Liver (tissue), 8 donors: ENCODE measurements at regions not wholly inside any gene's neighbourhood (a gene's known extent, or its start where the extent isn't known, plus 50 kb on each side); places are given as distances from the start of the nearest gene placed in this dataset.

Experiments used
- DNase-seq: peaks from one replicate; pipeline ENCODE4 v3.0.0-alpha.2; 2017; ENCODE audit warnings: low spot score
- H3K27ac ChIP-seq, 2 donors: one replicate each; pipeline ENCODE4 v1.7.0; 2013; ENCODE audit warnings: inconsistent platforms in 2 of 2, low read length in 2 of 2, control low read depth in 1 of 2, low read depth in 1 of 2, mild to moderate bottlenecking in 1 of 2
- H3K27me3 ChIP-seq, 4 donors: one replicate each; pipeline versions ENCODE4 v1.6.1 to v1.7.0; 2013; ENCODE audit warnings: low read length in 3 of 4, inconsistent platforms in 1 of 4, mild to moderate bottlenecking in 1 of 4, moderate library complexity in 1 of 4; ENCODE audit not compliant: control insufficient read depth in 4 of 4, insufficient read depth in 4 of 4
- H3K36me3 ChIP-seq, 4 donors: one replicate each; pipeline versions ENCODE4 v1.6.1 to v1.7.0; 2013; ENCODE audit warnings: low read length in 3 of 4, mild to moderate bottlenecking in 3 of 4, low read depth in 1 of 4, moderate library complexity in 1 of 4; ENCODE audit not compliant: control insufficient read depth in 4 of 4, insufficient read depth in 3 of 4
- H3K4me1 ChIP-seq, 4 donors: one replicate each; pipeline versions ENCODE4 v1.6.1 to v1.7.0; 2013; ENCODE audit warnings: low read length in 3 of 4, mild to moderate bottlenecking in 3 of 4, moderate library complexity in 1 of 4; ENCODE audit not compliant: control insufficient read depth in 4 of 4, insufficient read depth in 4 of 4
- H3K4me3 ChIP-seq, 3 donors: one replicate each; pipeline versions ENCODE4 v1.6.1 to v1.7.0; 2013; ENCODE audit warnings: low read length in 3 of 3, control low read depth in 1 of 3, low read depth in 1 of 3, mild to moderate bottlenecking in 1 of 3
- H3K9ac ChIP-seq, 2 donors: one replicate each; pipeline ENCODE4 v1.7.0; 2013; ENCODE audit warnings: low read length in 2 of 2, mild to moderate bottlenecking in 2 of 2, moderate library complexity in 2 of 2, control low read depth in 1 of 2, low read depth in 1 of 2
- H3K9me3 ChIP-seq, 4 donors: one replicate each; pipeline versions ENCODE4 v1.6.1 to v1.7.0; 2013; ENCODE audit warnings: low read length in 3 of 4; ENCODE audit not compliant: control insufficient read depth in 4 of 4
- FOXA1 ChIP-seq: IDR thresholded peaks from 2 replicates; pipeline ENCODE4 v1.6.1; 2016; ENCODE audit warnings: antibody characterized with exemption
- GABPA ChIP-seq, 2 donors: IDR thresholded peaks in 1 of 2; conservative IDR thresholded peaks in 1 of 2; 2 replicates each; pipeline ENCODE4 v1.6.1; 2016; ENCODE audit warnings: antibody characterized with exemption in 2 of 2, mild to moderate bottlenecking in 1 of 2, moderate library complexity in 1 of 2
- HNF4A ChIP-seq, 2 donors: conservative IDR thresholded peaks; 2 replicates each; pipeline ENCODE4 v1.6.1; 2016; ENCODE audit warnings: antibody characterized with exemption in 2 of 2, mild to moderate bottlenecking in 2 of 2
- HNF4G ChIP-seq: IDR thresholded peaks from 2 replicates; pipeline ENCODE4 v1.6.1; 2016; ENCODE audit warnings: antibody characterized with exemption
- JUND ChIP-seq, 2 donors: IDR thresholded peaks; 2 replicates each; pipeline ENCODE4 v1.6.1; 2016; ENCODE audit warnings: antibody characterized with exemption in 2 of 2
- RXRA ChIP-seq, 2 donors: IDR thresholded peaks; 2 replicates each; pipeline ENCODE4 v1.6.1; 2017 to 2018; ENCODE audit warnings: antibody characterized with exemption in 2 of 2, mild to moderate bottlenecking in 1 of 2
- SP1 ChIP-seq: IDR thresholded peaks from 2 replicates; pipeline ENCODE4 v1.6.1; 2018; ENCODE audit warnings: antibody characterized with exemption, mild to moderate bottlenecking
- YY1 ChIP-seq: IDR thresholded peaks from 2 replicates; pipeline ENCODE4 v1.6.1; 2016; ENCODE audit warnings: antibody characterized with exemption, mild to moderate bottlenecking
- WGBS: extraction: QIAGEN DNeasy Blood & Tissue Kit; methylation state at CpG from one replicate; pipeline ENCODE4 v1.1.7; 2013; 5-methylcytosine and 5-hydroxymethylcytosine counted together
- TF ChIP-seq, protein P1 (sequence below): fragments of 150-350 bp; IDR thresholded peaks from 2 replicates; pipeline ENCODE4 v1.5.1; 2017; ENCODE audit warnings: improper control_type of control experiment, low read depth, low read length; ENCODE audit not compliant: missing input control
- TF ChIP-seq, protein P2 (sequence below): IDR thresholded peaks from 2 replicates; pipeline ENCODE4 v1.6.1; 2016; ENCODE audit warnings: antibody characterized with exemption, mild to moderate bottlenecking
- TF ChIP-seq, protein P3 (sequence below): IDR thresholded peaks from 2 replicates; pipeline ENCODE4 v1.6.1; 2016; ENCODE audit warnings: antibody characterized with exemption
- donor health status: healthy.
- donor health status: healthy.
- donor health status: healthy.
- donor health status: healthy.
- donor health status: healthy.

GRCh38 chr10:33483124-33483815 lies 148.8 kb upstream of the NRP1 start:
- 74% methylated on average over 5 of the region's 5 CpGs for WGBS
- Histone ChIP-seq H3K4me1 (no peaks in the 10 kb centered on the region), H3K27ac (no peak overlapping the region), H3K9me3 (no peaks in the 10 kb centered on the region), H3K4me3 (no peak overlapping the region), H3K9ac (no peak overlapping the region), H3K27me3 (no peaks in the 10 kb centered on the region), H3K36me3 (no peaks in the 10 kb centered on the region)
- no peak for DNase-seq
- TF ChIP-seq, protein P1, sequence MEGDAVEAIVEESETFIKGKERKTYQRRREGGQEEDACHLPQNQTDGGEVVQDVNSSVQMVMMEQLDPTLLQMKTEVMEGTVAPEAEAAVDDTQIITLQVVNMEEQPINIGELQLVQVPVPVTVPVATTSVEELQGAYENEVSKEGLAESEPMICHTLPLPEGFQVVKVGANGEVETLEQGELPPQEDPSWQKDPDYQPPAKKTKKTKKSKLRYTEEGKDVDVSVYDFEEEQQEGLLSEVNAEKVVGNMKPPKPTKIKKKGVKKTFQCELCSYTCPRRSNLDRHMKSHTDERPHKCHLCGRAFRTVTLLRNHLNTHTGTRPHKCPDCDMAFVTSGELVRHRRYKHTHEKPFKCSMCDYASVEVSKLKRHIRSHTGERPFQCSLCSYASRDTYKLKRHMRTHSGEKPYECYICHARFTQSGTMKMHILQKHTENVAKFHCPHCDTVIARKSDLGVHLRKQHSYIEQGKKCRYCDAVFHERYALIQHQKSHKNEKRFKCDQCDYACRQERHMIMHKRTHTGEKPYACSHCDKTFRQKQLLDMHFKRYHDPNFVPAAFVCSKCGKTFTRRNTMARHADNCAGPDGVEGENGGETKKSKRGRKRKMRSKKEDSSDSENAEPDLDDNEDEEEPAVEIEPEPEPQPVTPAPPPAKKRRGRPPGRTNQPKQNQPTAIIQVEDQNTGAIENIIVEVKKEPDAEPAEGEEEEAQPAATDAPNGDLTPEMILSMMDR: no peak

- Histone ChIP-seq H3K27me3 (no peaks in the 10 kb centered on the region), H3K36me3 (no peaks in the 10 kb centered on the region), H3K9ac (no peak overlapping the region), H3K4me3 (no peak overlapping the region), H3K4me1 (peaks cover 0 to 3% (median 0%) of the 10 kb centered on the region in 4 donors), H3K9me3 (no peaks in the 10 kb centered on the region), H3K27ac (no peak overlapping the region)
- 88% methylated on average over 5 of the region's 5 CpGs for WGBS
- no peak for DNase-seq
- TF ChIP-seq, protein P1: no peak
- TF ChIP-seq GABPA (IDR thresholded peaks at IDR 0.05 in 1 of 2, conservative IDR thresholded peaks at IDR 0.05 in 1 of 2) (no peak), JUND (IDR thresholded peaks at IDR 0.05) (no peak), HNF4A (conservative IDR thresholded peaks at IDR 0.05) (no peak), YY1 (no peak), FOXA1 (no peak), RXRA (IDR thresholded peaks at IDR 0.05) (no peak), SP1 (no peak), HNF4G (no peak)
- TF ChIP-seq, protein P2, sequence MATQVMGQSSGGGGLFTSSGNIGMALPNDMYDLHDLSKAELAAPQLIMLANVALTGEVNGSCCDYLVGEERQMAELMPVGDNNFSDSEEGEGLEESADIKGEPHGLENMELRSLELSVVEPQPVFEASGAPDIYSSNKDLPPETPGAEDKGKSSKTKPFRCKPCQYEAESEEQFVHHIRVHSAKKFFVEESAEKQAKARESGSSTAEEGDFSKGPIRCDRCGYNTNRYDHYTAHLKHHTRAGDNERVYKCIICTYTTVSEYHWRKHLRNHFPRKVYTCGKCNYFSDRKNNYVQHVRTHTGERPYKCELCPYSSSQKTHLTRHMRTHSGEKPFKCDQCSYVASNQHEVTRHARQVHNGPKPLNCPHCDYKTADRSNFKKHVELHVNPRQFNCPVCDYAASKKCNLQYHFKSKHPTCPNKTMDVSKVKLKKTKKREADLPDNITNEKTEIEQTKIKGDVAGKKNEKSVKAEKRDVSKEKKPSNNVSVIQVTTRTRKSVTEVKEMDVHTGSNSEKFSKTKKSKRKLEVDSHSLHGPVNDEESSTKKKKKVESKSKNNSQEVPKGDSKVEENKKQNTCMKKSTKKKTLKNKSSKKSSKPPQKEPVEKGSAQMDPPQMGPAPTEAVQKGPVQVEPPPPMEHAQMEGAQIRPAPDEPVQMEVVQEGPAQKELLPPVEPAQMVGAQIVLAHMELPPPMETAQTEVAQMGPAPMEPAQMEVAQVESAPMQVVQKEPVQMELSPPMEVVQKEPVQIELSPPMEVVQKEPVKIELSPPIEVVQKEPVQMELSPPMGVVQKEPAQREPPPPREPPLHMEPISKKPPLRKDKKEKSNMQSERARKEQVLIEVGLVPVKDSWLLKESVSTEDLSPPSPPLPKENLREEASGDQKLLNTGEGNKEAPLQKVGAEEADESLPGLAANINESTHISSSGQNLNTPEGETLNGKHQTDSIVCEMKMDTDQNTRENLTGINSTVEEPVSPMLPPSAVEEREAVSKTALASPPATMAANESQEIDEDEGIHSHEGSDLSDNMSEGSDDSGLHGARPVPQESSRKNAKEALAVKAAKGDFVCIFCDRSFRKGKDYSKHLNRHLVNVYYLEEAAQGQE: no peak
- TF ChIP-seq, protein P3, sequence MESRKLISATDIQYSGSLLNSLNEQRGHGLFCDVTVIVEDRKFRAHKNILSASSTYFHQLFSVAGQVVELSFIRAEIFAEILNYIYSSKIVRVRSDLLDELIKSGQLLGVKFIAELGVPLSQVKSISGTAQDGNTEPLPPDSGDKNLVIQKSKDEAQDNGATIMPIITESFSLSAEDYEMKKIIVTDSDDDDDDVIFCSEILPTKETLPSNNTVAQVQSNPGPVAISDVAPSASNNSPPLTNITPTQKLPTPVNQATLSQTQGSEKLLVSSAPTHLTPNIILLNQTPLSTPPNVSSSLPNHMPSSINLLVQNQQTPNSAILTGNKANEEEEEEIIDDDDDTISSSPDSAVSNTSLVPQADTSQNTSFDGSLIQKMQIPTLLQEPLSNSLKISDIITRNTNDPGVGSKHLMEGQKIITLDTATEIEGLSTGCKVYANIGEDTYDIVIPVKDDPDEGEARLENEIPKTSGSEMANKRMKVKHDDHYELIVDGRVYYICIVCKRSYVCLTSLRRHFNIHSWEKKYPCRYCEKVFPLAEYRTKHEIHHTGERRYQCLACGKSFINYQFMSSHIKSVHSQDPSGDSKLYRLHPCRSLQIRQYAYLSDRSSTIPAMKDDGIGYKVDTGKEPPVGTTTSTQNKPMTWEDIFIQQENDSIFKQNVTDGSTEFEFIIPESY: no peak
These were observed 148.0 kb upstream of the NRP1 start for GRCh38 chr10:33482486-33482885.
